Endothelial cell of umbilical vein (primary cell): ENCODE measurements at regions not wholly inside any gene's neighbourhood (a gene's known extent, or its start where the extent isn't known, plus 50 kb on each side); places are given as distances from the start of the nearest gene placed in this dataset.

Experiments used
- BruUV-seq: library from RNA; stranded (reverse); fragments of 400-500 nt; replicated peaks from 2 replicates; lab custom pipeline; 2021; lab: Mats Ljungman, UMichigan
- CTCF ChIA-PET: fragments of 300-600, 350-600 bp; sonication (Branson Sonifier 250); formaldehyde crosslinking; loops from one replicate; lab custom pipeline; 2021; ENCODE audit warnings: antibody characterized with exemption, inconsistent platforms; lab: Charles Lee
- POLR2A ChIA-PET: fragments of 300-600, 350-600 bp; sonication (Branson Sonifier 250); formaldehyde crosslinking; loops from one replicate; lab custom pipeline; 2021; ENCODE audit warnings: antibody characterized with exemption, inconsistent platforms; lab: Charles Lee
- DNase-seq: peaks from one replicate; pipeline ENCODE4 v3.0.0-alpha.2; 2011; ENCODE audit warnings: low read depth, low spot score
- FAIRE-seq: peaks from 2 replicates; lab custom pipeline; 2011; peaks lifted over from hg19 to GRCh38; lab: Jason Lieb, UNC
- H2AFZ ChIP-seq: 2 replicates; pipeline ENCODE4 v1.6.0; 2012; ENCODE audit warnings: low read depth, low read length, control low read depth, inconsistent platforms
- H3K27ac ChIP-seq: 2 replicates; pipeline ENCODE4 v1.5.1; 2011; ENCODE audit warnings: low read depth, mild to moderate bottlenecking, control low read depth, low read length, moderate library complexity; ENCODE audit not compliant: insufficient read depth
- H3K27me3 ChIP-seq, 2 experiments: 2 replicates each; pipeline versions ENCODE4 v1.6.0 to v1.6.1; 2011; ENCODE audit warnings: low read length in 2 of 2, mixed read lengths in 1 of 2; ENCODE audit not compliant: control insufficient read depth in 2 of 2, insufficient read depth in 2 of 2
- H3K36me3 ChIP-seq, 2 experiments: 2 replicates in 1 of 2; 3 replicates in 1 of 2; pipeline ENCODE4 v1.5.1; 2011; ENCODE audit warnings: low read length in 2 of 2, mild to moderate bottlenecking in 1 of 2, moderate library complexity in 1 of 2; ENCODE audit not compliant: control insufficient read depth in 2 of 2, insufficient read depth in 2 of 2; ENCODE audit errors: extremely low read depth in 1 of 2
- H3K4me1 ChIP-seq: 3 replicates; pipeline ENCODE4 v1.5.1; 2011; ENCODE audit warnings: mild to moderate bottlenecking, low read length; ENCODE audit not compliant: control insufficient read depth, insufficient read depth; ENCODE audit errors: extremely low read depth
- H3K4me2 ChIP-seq: 2 replicates; pipeline ENCODE4 v1.6.1; 2011; ENCODE audit warnings: low read length, control low read depth, mixed read lengths; ENCODE audit not compliant: insufficient read depth
- H3K4me3 ChIP-seq, 3 experiments: fragments of 200-600 bp in 1 of 3; sonication (generic), shearing (Covaris generic) in 1 of 3; replicated peaks in 1 of 3; 2 replicates each; pipeline ENCODE4 v1.5.1; 2011 to 2016; ENCODE audit warnings: control low read depth in 3 of 3, low read length in 3 of 3, mild to moderate bottlenecking in 2 of 3, inconsistent platforms in 1 of 3, low read depth in 1 of 3, moderate library complexity in 1 of 3; ENCODE audit not compliant: insufficient read depth in 1 of 3
- H3K79me2 ChIP-seq: 2 replicates; pipeline ENCODE4 v1.6.0; 2012; ENCODE audit warnings: low read length, inconsistent platforms; ENCODE audit not compliant: control insufficient read depth, insufficient read depth
- H3K9ac ChIP-seq: replicated peaks from 2 replicates; pipeline ENCODE3; 2011; ENCODE audit warnings: low read length, control low read depth; ENCODE audit not compliant: insufficient read depth; ENCODE audit errors: extremely low read depth
- H3K9me1 ChIP-seq: replicated peaks from 3 replicates; pipeline ENCODE4 v1.6.0; 2011; ENCODE audit warnings: mild to moderate bottlenecking, low read length; ENCODE audit not compliant: control insufficient read depth, insufficient read depth; ENCODE audit errors: extremely low read depth
- H3K9me3 ChIP-seq: replicated peaks from 2 replicates; pipeline ENCODE4 v1.5.1; 2012; ENCODE audit warnings: low read length, inconsistent platforms; ENCODE audit not compliant: control insufficient read depth, insufficient read depth
- H4K20me1 ChIP-seq: replicated peaks from 2 replicates; pipeline ENCODE3; 2011; ENCODE audit warnings: mild to moderate bottlenecking, low read length; ENCODE audit not compliant: control insufficient read depth, insufficient read depth; ENCODE audit errors: extremely low read depth
- CTCF ChIP-seq, 2 donors: IDR thresholded peaks; 1 replicate in 1 of 2; 2 replicates in 1 of 2; pipeline ENCODE4 v1.5.1; 2011; ENCODE audit warnings: low read length in 2 of 2, mild to moderate bottlenecking in 2 of 2, moderate library complexity in 2 of 2, control low read depth in 1 of 2, inconsistent platforms in 1 of 2, low read depth in 1 of 2; ENCODE audit not compliant: insufficient read depth in 1 of 2; ENCODE audit errors: extremely low read depth in 1 of 2
- EZH2 ChIP-seq: IDR thresholded peaks from 2 replicates; pipeline ENCODE4 v1.6.1; 2012; ENCODE audit warnings: borderline replicate concordance, low read depth, mild to moderate bottlenecking, moderate library complexity, low read length, inconsistent platforms; ENCODE audit not compliant: severe bottlenecking
- FOS ChIP-seq: IDR thresholded peaks from 2 replicates; pipeline ENCODE4 v1.6.1; 2011; ENCODE audit warnings: mild to moderate bottlenecking, low read length, moderate library complexity, borderline replicate concordance; ENCODE audit not compliant: insufficient read depth
- GATA2 ChIP-seq: IDR thresholded peaks from 2 replicates; pipeline ENCODE4 v1.7.0; 2011; ENCODE audit warnings: low read depth, mild to moderate bottlenecking, moderate library complexity, mixed read lengths, low read length; ENCODE audit not compliant: insufficient read length, insufficient read depth
- JUN ChIP-seq: IDR thresholded peaks from 2 replicates; pipeline ENCODE4 v1.6.1; 2011; ENCODE audit warnings: borderline replicate concordance, low read depth; ENCODE audit not compliant: insufficient read length, insufficient read depth
- MYC ChIP-seq: IDR thresholded peaks from one replicate; pipeline ENCODE4 v1.6.1; 2011; ENCODE audit warnings: mild to moderate bottlenecking, low read depth, low read length
- POLR2A ChIP-seq: IDR thresholded peaks from 2 replicates; pipeline ENCODE4 v1.6.1; 2012; ENCODE audit warnings: low read depth, mild to moderate bottlenecking, control low read depth, low read length
- POLR2AphosphoS5 ChIP-seq: IDR thresholded peaks from 2 replicates; pipeline ENCODE4 v1.6.1; 2012; ENCODE audit warnings: low read depth, mild to moderate bottlenecking, control low read depth, low read length, moderate library complexity; ENCODE audit not compliant: insufficient read depth
- dilution Hi-C: fragments of 300-500 bp; cut with MboI; formaldehyde crosslinking; loops from one replicate; pipeline ENCODE4 v1.15.0; 2019; ENCODE audit warnings: low sequenced_read_pairs; ENCODE audit not compliant: extremely low pct_ligation_motif_present
- intact Hi-C: fragments of 100-400 bp; cut with micrococcal nuclease; formaldehyde crosslinking; loops from one replicate; pipeline ENCODE4 v1.10.0; 2022
- TF ChIP-seq, protein P1 (sequence below): IDR thresholded peaks from 2 replicates; pipeline ENCODE4 v1.6.1; 2011; ENCODE audit not compliant: insufficient read depth, insufficient read length

- Histone ChIP-seq H2AFZ (no peak overlapping the region), H3K27ac (no peak overlapping the region), H3K4me1 (no peaks in the 10 kb centered on the region), H3K4me3 (no peak overlapping the region), H3K9me3 (no peaks in the 10 kb centered on the region), H3K9ac (no peak overlapping the region), H4K20me1 (no peaks in the 10 kb centered on the region), H3K79me2 (no peaks in the 10 kb centered on the region), H3K27me3 (no peaks in the 10 kb centered on the region), H3K4me2 (no peak overlapping the region), H3K9me1 (no peaks in the 10 kb centered on the region), H3K36me3 (no peaks in the 10 kb centered on the region)
- ChIA-PET POLR2A (no interaction called here), CTCF (interaction anchor here (0.7 kb wide), 1 partner anchor 33 kb away, joined by 3 read pairs; no protein-coding TSS in a partner anchor)
- dilution Hi-C loops = no loop called here
- no peak for DNase-seq
- no TSS peak for BruUV-seq
- intact Hi-C loops = no loop called here
- FAIRE-seq = no peak
- TF ChIP-seq CTCF (IDR thresholded peaks at IDR 0.05; ENCODE audit: extremely low read depth in 1 of 2, insufficient read depth in 1 of 2, low read depth in 1 of 2, low read length in 2 of 2) (no peak), EZH2 (no peak), GATA2 (no peak), POLR2AphosphoS5 (no peak), MYC (no peak), JUN (no peak), FOS (no peak), POLR2A (no peak)
- TF ChIP-seq, protein P1, sequence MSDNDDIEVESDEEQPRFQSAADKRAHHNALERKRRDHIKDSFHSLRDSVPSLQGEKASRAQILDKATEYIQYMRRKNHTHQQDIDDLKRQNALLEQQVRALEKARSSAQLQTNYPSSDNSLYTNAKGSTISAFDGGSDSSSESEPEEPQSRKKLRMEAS = no peak
Observed at GRCh38 chr4:151960449-151961230, 199.8 kb upstream of the GATB start.
